ENCODE measurements at regions not wholly inside any gene's neighbourhood (a gene's known extent, or its start where the extent isn't known, plus 50 kb on each side); places are given as distances from the start of the nearest gene placed in this dataset.

GRCh38 chr1:43039228-43040055 lies 80.8 kb upstream of the SLC2A1 start (continued):
- 0 out of 2 replicates have a peak, but pooled peaks have one; percentile 20 for TF ChIP-seq NKX3-1 (CRISPR knock-in tag; IDR thresholded peaks at IDR 0.05)
- 0 out of 2 replicates have a peak, but pooled peaks have one; percentile 12 for TF ChIP-seq BRCA1 (CRISPR knock-in tag; IDR thresholded peaks at IDR 0.05)
- peak; percentile 93 for TF ChIP-seq PATZ1 (CRISPR knock-in tag; IDR thresholded peaks at IDR 0.05)
- TF ChIP-seq ZNF569 (CRISPR knock-in tag; IDR thresholded peaks at IDR 0.05; ENCODE audit: borderline replicate concordance), result no peak
- peak; percentile 92 for TF ChIP-seq THRA (CRISPR knock-in tag; IDR thresholded peaks at IDR 0.05; ENCODE audit: borderline replicate concordance)
- TF ChIP-seq MTF1 (CRISPR knock-in tag; IDR thresholded peaks at IDR 0.05), result no peak
- TF ChIP-seq ZNF792 (CRISPR knock-in tag; IDR thresholded peaks at IDR 0.05), result peak; percentile 85
- peak; percentile 58; the same call in 1 of the 2 replicates for TF ChIP-seq ZNF547 (CRISPR knock-in tag; IDR thresholded peaks at IDR 0.05)
- 0 out of 2 replicates have a peak, but pooled peaks have one; percentile 35 for TF ChIP-seq ZMAT3 (CRISPR knock-in tag; conservative IDR thresholded peaks at IDR 0.05)
- peak; percentile 95 for TF ChIP-seq ZKSCAN5 (CRISPR knock-in tag; IDR thresholded peaks at IDR 0.05)
- peak; percentile 79; the same call in 1 of the 2 replicates for TF ChIP-seq REPIN1 (CRISPR knock-in tag; IDR thresholded peaks at IDR 0.05; ENCODE audit: borderline replicate concordance, low read depth)
- peak; percentile 94 for TF ChIP-seq SAP130 (CRISPR knock-in tag; IDR thresholded peaks at IDR 0.05; ENCODE audit: low read depth)
- peak; percentile 69; the same call in 1 of the 2 replicates for TF ChIP-seq HIC2 (CRISPR knock-in tag; IDR thresholded peaks at IDR 0.05; ENCODE audit: low read depth)
- no peak; the same call in 1 of the 2 replicates for TF ChIP-seq CBFB (CRISPR knock-in tag; IDR thresholded peaks at IDR 0.05)
- TF ChIP-seq HMGXB3 (CRISPR knock-in tag; IDR thresholded peaks at IDR 0.05; ENCODE audit: borderline replicate concordance), result peak; percentile 84; the same call in 1 of the 2 replicates
- TF ChIP-seq ZNF746 (CRISPR knock-in tag; IDR thresholded peaks at IDR 0.05), result peak; percentile 80
- TF ChIP-seq ATAD3A (CRISPR knock-in tag; IDR thresholded peaks at IDR 0.05), result no peak
- peak; percentile 83 for TF ChIP-seq ESRRA (CRISPR knock-in tag; IDR thresholded peaks at IDR 0.05; ENCODE audit: low read depth)
- no peak for TF ChIP-seq ZSCAN20 (CRISPR knock-in tag; IDR thresholded peaks at IDR 0.05; ENCODE audit: borderline replicate concordance)
- TF ChIP-seq ZBTB20 (CRISPR knock-in tag; IDR thresholded peaks at IDR 0.05; ENCODE audit: borderline replicate concordance, low read depth), result peak; percentile 67; the same call in 1 of the 2 replicates

Measured in HepG2 (cell line).